ENCODE measurements at regions not wholly inside any gene's neighbourhood (a gene's known extent, or its start where the extent isn't known, plus 50 kb on each side); places are given as distances from the start of the nearest gene placed in this dataset.
"Not testable (repeated sequence)": the region's sequence is repeated elsewhere in the genome, so short reads cannot be mapped to it uniquely, and the experiment has no call there.

GRCh38 chr12:75812271-75813018 lies 219.1 kb downstream of the PHLDA1 start:
- DNase-seq (ENCODE audit: low read depth in 1 of 2, low spot score in 1 of 2): no peak

DNA sequence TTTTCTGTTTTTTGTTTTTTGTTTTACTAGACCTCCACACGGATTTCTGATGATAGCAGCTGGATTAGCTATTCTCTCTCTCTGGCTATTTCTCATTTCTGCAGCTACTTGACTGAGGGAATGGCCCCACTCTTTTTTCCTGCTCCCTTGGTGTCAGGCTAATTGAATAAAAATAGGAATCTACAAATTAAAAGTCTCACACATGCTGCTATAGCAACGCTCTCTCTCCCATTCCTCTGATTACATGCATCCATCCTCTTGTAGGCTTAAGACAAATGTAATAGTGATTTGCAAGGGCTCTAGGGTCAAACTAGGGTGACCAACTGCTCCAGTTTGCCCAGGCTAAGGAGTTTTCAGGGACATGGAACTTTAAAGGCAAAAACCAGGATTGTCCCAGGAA lies 221.8 kb downstream of the PHLDA1 start:
- DNase-seq (ENCODE audit: low read depth in 1 of 2, low spot score in 1 of 2): no peak

- DNase-seq (ENCODE audit: low read depth in 1 of 2, low spot score in 1 of 2): no peak
Observed at GRCh38 chr12:75807494-75807893, 224.1 kb downstream of the PHLDA1 start.

DNA sequence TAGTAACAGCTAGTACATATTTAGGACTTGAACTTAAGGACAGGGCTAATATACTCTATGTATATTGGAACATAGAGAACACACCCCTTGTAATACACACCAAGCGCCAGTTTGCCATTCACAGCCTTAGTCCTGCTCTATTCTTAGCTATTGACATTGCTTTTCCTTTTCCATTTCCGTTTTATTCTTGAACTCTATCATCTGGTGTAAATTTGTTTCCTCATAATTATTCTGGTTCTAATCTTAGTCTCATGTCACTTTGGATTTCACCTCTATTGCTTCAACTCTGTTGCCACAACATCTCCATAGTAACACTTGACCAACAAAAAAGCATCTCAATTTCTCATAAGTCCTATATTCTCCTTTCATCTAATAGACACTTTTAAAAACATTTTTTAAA lies 225.7 kb downstream of the PHLDA1 start:
- no peak for DNase-seq (ENCODE audit: low read depth in 1 of 2, low spot score in 1 of 2)

DNA sequence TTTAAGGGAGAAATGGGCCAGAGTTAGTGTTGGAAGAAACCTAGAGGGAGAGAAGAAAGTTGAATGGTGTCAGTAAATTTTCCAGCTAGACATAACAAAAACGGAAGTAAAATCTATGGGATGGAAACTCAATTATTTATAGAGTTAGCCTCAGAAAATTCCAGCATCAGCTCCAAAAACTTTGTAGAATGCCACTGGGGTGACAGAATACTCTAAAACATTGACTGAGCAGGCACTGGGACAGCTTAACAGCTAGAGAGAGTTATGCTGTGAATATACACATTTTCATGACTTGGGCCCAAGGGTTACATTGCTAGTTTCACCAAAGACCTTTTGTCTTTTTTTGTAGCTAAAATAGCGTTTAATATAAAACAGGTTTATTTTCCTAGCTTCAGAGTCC lies 226.3 kb downstream of the PHLDA1 start:
- DNase-seq (ENCODE audit: low read depth in 1 of 2, low spot score in 1 of 2): no peak

DNA sequence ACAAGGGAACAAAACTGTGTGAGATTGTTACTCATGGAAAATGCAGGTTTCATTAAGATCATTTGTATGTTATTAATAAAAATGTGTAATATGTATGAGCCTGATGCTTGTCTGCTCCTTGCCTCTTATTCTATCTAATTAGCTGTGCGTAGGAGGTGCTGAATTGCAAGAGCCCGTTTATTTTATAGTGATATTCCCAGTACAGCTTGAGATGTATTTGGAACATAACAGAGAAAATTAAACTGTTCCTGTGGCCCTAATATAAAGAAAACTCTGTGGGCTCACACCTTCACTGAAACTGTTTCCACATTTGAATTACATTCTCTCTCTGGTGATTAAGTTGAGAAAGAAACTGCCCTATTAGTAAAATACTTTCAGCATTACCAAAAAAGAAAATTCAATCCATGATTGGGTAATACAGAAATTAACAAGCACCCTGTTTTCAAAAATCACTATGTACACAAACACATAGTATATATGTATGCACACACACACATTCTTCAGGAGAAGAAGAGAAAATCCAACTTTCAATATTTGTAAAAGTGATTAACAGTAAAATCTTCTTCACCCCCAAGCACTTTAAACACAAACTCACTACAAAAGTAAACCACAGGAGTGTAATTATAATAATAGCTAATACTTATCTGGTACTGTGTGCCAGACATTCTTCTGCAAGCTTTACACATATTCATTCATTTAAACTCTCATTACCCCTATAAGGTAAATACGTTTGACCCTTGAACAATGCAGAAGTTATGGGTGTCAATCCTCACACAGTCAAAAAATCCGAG lies 233.2 kb downstream of the PHLDA1 start:
- no peak for DNase-seq (ENCODE audit: low read depth in 1 of 2, low spot score in 1 of 2)

- no peak for DNase-seq (ENCODE audit: low read depth in 1 of 2, low spot score in 1 of 2)
Observed at GRCh38 chr12:75795125-75795524, 236.5 kb downstream of the PHLDA1 start.

GRCh38 chr12:75792687-75793086 lies 238.9 kb downstream of the PHLDA1 start:
- no peak for DNase-seq (ENCODE audit: low read depth in 1 of 2, low spot score in 1 of 2)

- DNase-seq (ENCODE audit: low read depth in 1 of 2, low spot score in 1 of 2): no peak
Observed at GRCh38 chr12:75790219-75790618, 241.4 kb downstream of the PHLDA1 start.

- DNase-seq (ENCODE audit: low read depth in 1 of 2, low spot score in 1 of 2): not testable (repeated sequence)
Observed at GRCh38 chr12:75787146-75787545, 244.4 kb downstream of the PHLDA1 start.

GRCh38 chr12:75786070-75786469 lies 245.5 kb downstream of the PHLDA1 start:
- no peak for DNase-seq (ENCODE audit: low read depth in 1 of 2, low spot score in 1 of 2)

- no peak for DNase-seq (ENCODE audit: low read depth in 1 of 2, low spot score in 1 of 2)
Observed at GRCh38 chr12:75784591-75784990, 247.0 kb downstream of the PHLDA1 start.

- no peak for DNase-seq (ENCODE audit: low read depth in 1 of 2, low spot score in 1 of 2)
Observed at GRCh38 chr12:75783093-75783877, 248.3 kb downstream of the PHLDA1 start.

DNA sequence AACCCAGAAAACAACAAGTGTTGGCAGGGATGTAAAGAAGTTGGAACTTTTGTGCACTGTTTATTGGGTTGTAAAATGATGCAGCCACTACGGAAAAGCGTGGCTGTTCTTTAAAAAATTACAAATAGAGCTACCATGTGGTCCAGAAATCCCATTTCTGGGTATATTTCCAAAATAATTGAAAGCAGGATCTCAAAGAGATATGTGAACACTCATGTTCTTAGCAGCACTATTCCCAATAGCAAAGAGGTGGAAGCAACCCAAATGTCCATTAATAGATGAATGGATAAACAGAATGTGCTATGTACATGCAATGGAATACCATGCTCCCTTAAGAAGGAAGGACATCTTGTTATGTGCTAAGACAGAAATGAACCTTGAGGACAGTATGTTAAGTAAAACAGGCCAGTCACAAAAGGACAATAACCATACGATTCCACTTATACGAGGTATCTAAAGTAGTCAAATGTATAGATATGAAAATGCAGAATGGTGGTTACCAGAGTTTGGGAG lies 249.5 kb downstream of the PHLDA1 start:
- DNase-seq (ENCODE audit: low read depth in 1 of 2, low spot score in 1 of 2): no peak

DNA sequence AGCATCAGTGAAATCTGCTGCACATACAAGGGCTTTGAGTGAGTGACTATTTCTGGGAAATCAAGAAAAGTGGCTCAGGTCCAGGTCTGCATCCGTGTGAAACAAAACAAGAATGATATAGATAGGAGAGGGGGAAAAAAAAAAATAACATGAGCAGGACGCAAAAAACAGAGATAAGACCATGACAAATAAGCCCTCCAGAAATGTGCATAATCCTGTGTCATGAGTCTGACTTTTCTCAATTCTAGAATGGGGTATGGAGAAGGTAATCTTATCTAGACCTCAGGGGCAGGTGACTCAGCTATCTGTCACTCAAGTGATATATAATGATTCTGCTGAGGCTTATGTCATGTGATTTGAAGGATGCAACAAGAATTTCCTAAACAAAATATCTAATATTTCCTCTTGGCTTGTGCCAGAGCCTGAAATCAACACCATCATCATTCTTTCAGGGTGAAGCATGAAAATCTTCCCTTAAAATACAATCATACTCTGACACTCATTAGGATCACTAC lies 250.0 kb downstream of the PHLDA1 start:
- DNase-seq (ENCODE audit: low read depth in 1 of 2, low spot score in 1 of 2): no peak

DNA sequence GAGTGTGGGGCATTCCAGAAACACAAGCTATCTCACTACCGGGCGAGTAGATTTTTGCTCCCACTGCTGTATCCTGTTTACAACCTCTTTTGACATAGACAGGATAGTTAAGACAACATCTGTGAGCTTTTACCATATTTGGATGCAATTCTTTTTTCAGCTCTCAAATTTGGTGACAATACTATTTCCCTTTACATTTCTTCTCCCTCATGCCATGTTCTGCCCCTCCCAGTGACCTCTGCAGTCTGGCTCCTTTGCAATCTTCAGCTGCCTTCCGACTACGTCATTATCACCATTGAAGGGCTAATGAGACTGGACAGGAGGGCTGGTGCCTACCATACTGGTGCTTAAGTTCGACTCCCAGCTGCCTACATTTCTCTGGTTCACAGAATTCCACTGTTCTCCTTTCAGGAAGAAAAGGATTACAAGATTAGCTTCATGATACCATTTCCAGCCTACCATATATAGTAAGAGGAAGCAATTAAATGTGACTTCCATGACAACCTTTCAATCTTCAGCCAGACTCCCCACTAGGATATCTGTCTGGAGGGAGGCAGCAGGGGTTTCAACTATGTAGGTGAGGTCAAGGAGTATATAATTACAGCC lies 251.6 kb downstream of the PHLDA1 start:
- no peak for DNase-seq (ENCODE audit: low read depth in 1 of 2, low spot score in 1 of 2)

- no peak for DNase-seq (ENCODE audit: low read depth in 1 of 2, low spot score in 1 of 2)
Observed at GRCh38 chr12:75774261-75775052, 257.1 kb downstream of the PHLDA1 start.

- no peak for DNase-seq (ENCODE audit: low read depth in 1 of 2, low spot score in 1 of 2)
Observed at GRCh38 chr12:75773377-75773776, 258.2 kb downstream of the PHLDA1 start.

DNA sequence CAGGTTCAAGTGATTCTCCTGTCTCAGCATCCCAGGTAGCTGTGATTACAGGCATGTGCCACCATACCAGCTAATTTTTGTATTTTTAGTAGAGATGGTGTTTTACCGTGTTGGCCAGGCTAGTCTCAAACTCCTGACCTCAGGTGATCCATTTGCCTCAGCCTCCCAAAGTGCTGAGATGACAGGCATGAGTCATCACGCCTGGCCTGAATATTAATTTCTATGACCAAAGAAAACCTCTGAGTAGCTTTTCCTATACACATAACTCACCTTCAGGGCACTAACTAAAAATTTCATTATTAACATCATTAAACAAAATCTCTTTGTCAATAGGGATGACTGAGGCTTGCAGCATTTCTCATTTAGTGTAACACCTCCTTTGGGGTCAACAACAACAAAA lies 259.6 kb upstream of the KRR1 start:
- DNase-seq (ENCODE audit: low read depth in 1 of 2, low spot score in 1 of 2): no peak

GRCh38 chr12:75767957-75768356 lies 256.5 kb upstream of the KRR1 start:
- DNase-seq (ENCODE audit: low read depth in 1 of 2, low spot score in 1 of 2): no peak

All from activated T-helper 1 cell treated with anti-CD3 and anti-CD28 coated beads, Interleukin-2, amount 50 U/mL, for 16 hours (primary cell).